H9 (cell line): ENCODE measurements at regions not wholly inside any gene's neighbourhood (a gene's known extent, or its start where the extent isn't known, plus 50 kb on each side); places are given as distances from the start of the nearest gene placed in this dataset.

Experiments used
- DNase-seq: peaks from one replicate; pipeline ENCODE4 v3.0.0-alpha.2; 2017
- H2AFZ ChIP-seq: one replicate; pipeline ENCODE4 v1.6.1; 2013; ENCODE audit warnings: mild to moderate bottlenecking, low read length, control low read depth, moderate library complexity
- H2AK5ac ChIP-seq: 2 replicates; pipeline ENCODE4 v1.6.1; 2013; ENCODE audit warnings: low read length, control low read depth, mixed read lengths; ENCODE audit not compliant: insufficient read length
- H2BK120ac ChIP-seq: one replicate; pipeline ENCODE4 v1.6.1; 2013; ENCODE audit warnings: low read depth, mild to moderate bottlenecking, low read length, control low read depth, inconsistent platforms; ENCODE audit not compliant: poor library complexity, severe bottlenecking
- H2BK12ac ChIP-seq: 2 replicates; pipeline ENCODE4 v1.6.1; 2013; ENCODE audit warnings: low read length, control low read depth, mixed read lengths, low read depth; ENCODE audit not compliant: insufficient read length
- H2BK15ac ChIP-seq: 2 replicates; pipeline ENCODE4 v1.6.1; 2013; ENCODE audit warnings: low read depth, low read length, control low read depth
- H2BK20ac ChIP-seq: one replicate; pipeline ENCODE4 v1.6.1; 2013; ENCODE audit warnings: low read depth, mild to moderate bottlenecking, low read length, control low read depth, inconsistent platforms; ENCODE audit not compliant: poor library complexity, severe bottlenecking
- H2BK5ac ChIP-seq: 2 replicates; pipeline ENCODE4 v1.6.1; 2013; ENCODE audit warnings: low read length, control low read depth, mixed read lengths; ENCODE audit not compliant: insufficient read length
- H3K14ac ChIP-seq: 2 replicates; pipeline ENCODE4 v1.6.1; 2013; ENCODE audit warnings: low read length, control low read depth; ENCODE audit not compliant: insufficient read depth
- H3K18ac ChIP-seq: 2 replicates; pipeline ENCODE4 v1.6.1; 2013; ENCODE audit warnings: low read depth, mild to moderate bottlenecking, mixed read lengths, low read length, control low read depth; ENCODE audit not compliant: insufficient read length
- H3K23ac ChIP-seq: 2 replicates; pipeline ENCODE4 v1.6.1; 2013; ENCODE audit warnings: low read length, control low read depth, mixed read lengths, low read depth; ENCODE audit not compliant: insufficient read length
- H3K23me2 ChIP-seq: 2 replicates; pipeline ENCODE4 v1.6.1; 2013; ENCODE audit warnings: low read depth, mild to moderate bottlenecking, mixed read lengths, low read length, control low read depth; ENCODE audit not compliant: insufficient read length, poor library complexity, severe bottlenecking
- H3K27ac ChIP-seq: 2 replicates; pipeline ENCODE4 v1.5.1; 2013; ENCODE audit warnings: low read length, control low read depth, mixed read lengths, low read depth; ENCODE audit not compliant: insufficient read length
- H3K27me3 ChIP-seq: 2 replicates; pipeline ENCODE4 v1.6.1; 2013; ENCODE audit warnings: low read length, control low read depth, inconsistent platforms; ENCODE audit not compliant: insufficient read depth
- H3K4ac ChIP-seq: 2 replicates; pipeline ENCODE4 v1.6.1; 2013; ENCODE audit warnings: low read depth, mild to moderate bottlenecking, control low read depth, inconsistent platforms, low read length, moderate library complexity
- H3K4me1 ChIP-seq: 2 replicates; pipeline ENCODE4 v1.6.1; 2013; ENCODE audit warnings: low read length, control low read depth, inconsistent platforms; ENCODE audit not compliant: insufficient read depth
- H3K4me2 ChIP-seq: 2 replicates; pipeline ENCODE4 v1.6.1; 2013; ENCODE audit warnings: low read length, control low read depth, mixed read lengths; ENCODE audit not compliant: insufficient read length, insufficient read depth
- H3K56ac ChIP-seq: 2 replicates; pipeline ENCODE4 v1.6.1; 2013; ENCODE audit warnings: low read depth, mild to moderate bottlenecking, mixed read lengths, low read length, control low read depth; ENCODE audit not compliant: insufficient read length
- H3K79me1 ChIP-seq: 2 replicates; pipeline ENCODE4 v1.6.1; 2013; ENCODE audit warnings: low read depth, mild to moderate bottlenecking, moderate library complexity, low read length, control low read depth, inconsistent platforms; ENCODE audit not compliant: insufficient read depth, poor library complexity, severe bottlenecking
- H3K79me2 ChIP-seq: 2 replicates; pipeline ENCODE4 v1.6.1; 2013; ENCODE audit warnings: low read length, control low read depth, inconsistent platforms; ENCODE audit not compliant: insufficient read depth
- H3K9ac ChIP-seq: 2 replicates; pipeline ENCODE4 v1.6.1; 2013; ENCODE audit warnings: low read length, control low read depth, mixed read lengths; ENCODE audit not compliant: insufficient read length; ENCODE audit errors: extremely low read depth
- H3K9me3 ChIP-seq: one replicate; pipeline ENCODE4 v1.6.1; 2013; ENCODE audit warnings: low read depth, low read length, inconsistent platforms; ENCODE audit not compliant: control insufficient read depth
- H3T11ph ChIP-seq: one replicate; pipeline ENCODE4 v1.6.1; 2013; ENCODE audit warnings: mild to moderate bottlenecking, low read length, control low read depth, inconsistent platforms
- H4K20me1 ChIP-seq: one replicate; pipeline ENCODE4 v1.6.1; 2013; ENCODE audit not compliant: control insufficient read depth, insufficient read length, insufficient read depth
- H4K5ac ChIP-seq: 2 replicates; pipeline ENCODE4 v1.6.1; 2013; ENCODE audit warnings: low read depth, mild to moderate bottlenecking, mixed read lengths, low read length, control low read depth; ENCODE audit not compliant: insufficient read length
- H4K8ac ChIP-seq: replicated peaks from 2 replicates; pipeline ENCODE4 v1.6.1; 2013; ENCODE audit warnings: low read length, control low read depth, mixed read lengths, low read depth; ENCODE audit not compliant: insufficient read length
- H4K91ac ChIP-seq: 2 replicates; pipeline ENCODE4 v1.6.1; 2013; ENCODE audit warnings: low read depth, mild to moderate bottlenecking, moderate library complexity, mixed read lengths, low read length, control low read depth; ENCODE audit not compliant: insufficient read length
- H3K27ac Mint-ChIP-seq, 3 experiments: 2 replicates in 2 of 3; 3 replicates in 1 of 3; pipeline ENCODE4 v1.8.0; 2020 to 2021; ENCODE audit warnings: mixed read lengths in 3 of 3, mild to moderate bottlenecking in 1 of 3, moderate library complexity in 1 of 3
- H3K27me3 Mint-ChIP-seq: 2 replicates; pipeline ENCODE4 v1.8.0; 2021; ENCODE audit warnings: low read depth, mild to moderate bottlenecking, moderate library complexity, mixed read lengths
- H3K36me3 Mint-ChIP-seq, 3 experiments: 2 replicates in 2 of 3; 3 replicates in 1 of 3; pipeline ENCODE4 v1.8.0; 2020 to 2021; ENCODE audit warnings: low read depth in 3 of 3, mixed read lengths in 3 of 3; ENCODE audit not compliant: insufficient read depth in 1 of 3
- H3K4me1 Mint-ChIP-seq, 2 experiments: 2 replicates each; pipeline ENCODE4 v1.8.0; 2020; ENCODE audit warnings: mixed read lengths in 2 of 2
- H3K4me3 Mint-ChIP-seq, 2 experiments: 2 replicates in 1 of 2; 3 replicates in 1 of 2; pipeline ENCODE4 v1.8.0; 2020 to 2021; ENCODE audit warnings: mild to moderate bottlenecking in 2 of 2, mixed read lengths in 2 of 2, moderate library complexity in 1 of 2
- H3K9me3 Mint-ChIP-seq, 2 experiments: 2 replicates in 1 of 2; 3 replicates in 1 of 2; pipeline ENCODE4 v1.8.0; 2020; ENCODE audit warnings: mild to moderate bottlenecking in 2 of 2, mixed read lengths in 2 of 2, moderate library complexity in 1 of 2
- TF ChIP-seq, protein P1 (sequence below): fragments of 200-600 bp; sonication (generic); conservative IDR thresholded peaks from 3 replicates; pipeline ENCODE4 v1.8.0; 2021; ENCODE audit warnings: antibody characterized with exemption, mild to moderate bottlenecking

DNA sequence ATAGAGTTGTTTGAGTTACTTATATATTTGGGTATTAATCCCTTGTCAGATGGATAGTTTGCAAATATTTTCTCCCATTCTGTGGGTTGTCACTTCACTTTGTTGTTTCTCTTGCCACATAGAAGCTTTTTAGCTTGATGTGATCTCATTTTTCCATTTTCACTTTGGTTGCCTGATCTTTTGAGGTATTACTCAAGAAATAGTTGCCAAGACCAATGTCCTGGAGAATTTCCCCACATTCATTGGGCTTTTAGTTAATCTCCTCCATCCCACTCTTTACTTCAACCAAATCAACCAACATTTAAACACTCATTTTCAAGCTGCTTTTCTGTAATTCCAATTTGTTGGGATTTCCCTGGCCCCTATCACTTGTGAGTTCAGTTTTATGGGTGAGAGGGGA, 69.0 kb downstream of the LEPR start:
- no peaks in the 10 kb centered on the region; the same call in 1 of the 2 replicates for H3K27me3 Mint-ChIP-seq
- H3K36me3 Mint-ChIP-seq = no peaks in the 10 kb centered on the region
- no peaks in the 10 kb centered on the region for H3K79me2 ChIP-seq
- no peak for DNase-seq
- no peak overlapping the region for H3K4ac ChIP-seq
- H4K91ac ChIP-seq = no peak overlapping the region
- no peak overlapping the region for H2BK20ac ChIP-seq
- no peak overlapping the region for H2BK5ac ChIP-seq
- no peak overlapping the region for H3K4me3 Mint-ChIP-seq
- no peaks in the 10 kb centered on the region for H4K20me1 ChIP-seq
- H2BK15ac ChIP-seq = no peak overlapping the region
- no peaks in the 10 kb centered on the region for H3K79me1 ChIP-seq
- H3K9me3 Mint-ChIP-seq = no peaks in the 10 kb centered on the region
- no peak overlapping the region for H3K18ac ChIP-seq
- no peak overlapping the region for H3K14ac ChIP-seq
- H3K4me1 ChIP-seq = no peaks in the 10 kb centered on the region
- H3K27ac ChIP-seq = no peak overlapping the region
- H2AFZ ChIP-seq = no peak overlapping the region
- H4K5ac ChIP-seq = no peak overlapping the region
- H3K23me2 ChIP-seq = no peaks in the 10 kb centered on the region
- H3K23ac ChIP-seq = no peak overlapping the region
- H3K4me2 ChIP-seq = no peak overlapping the region
- H4K8ac ChIP-seq = no peak overlapping the region
- H2BK12ac ChIP-seq = no peak overlapping the region
- TF ChIP-seq, protein P1, sequence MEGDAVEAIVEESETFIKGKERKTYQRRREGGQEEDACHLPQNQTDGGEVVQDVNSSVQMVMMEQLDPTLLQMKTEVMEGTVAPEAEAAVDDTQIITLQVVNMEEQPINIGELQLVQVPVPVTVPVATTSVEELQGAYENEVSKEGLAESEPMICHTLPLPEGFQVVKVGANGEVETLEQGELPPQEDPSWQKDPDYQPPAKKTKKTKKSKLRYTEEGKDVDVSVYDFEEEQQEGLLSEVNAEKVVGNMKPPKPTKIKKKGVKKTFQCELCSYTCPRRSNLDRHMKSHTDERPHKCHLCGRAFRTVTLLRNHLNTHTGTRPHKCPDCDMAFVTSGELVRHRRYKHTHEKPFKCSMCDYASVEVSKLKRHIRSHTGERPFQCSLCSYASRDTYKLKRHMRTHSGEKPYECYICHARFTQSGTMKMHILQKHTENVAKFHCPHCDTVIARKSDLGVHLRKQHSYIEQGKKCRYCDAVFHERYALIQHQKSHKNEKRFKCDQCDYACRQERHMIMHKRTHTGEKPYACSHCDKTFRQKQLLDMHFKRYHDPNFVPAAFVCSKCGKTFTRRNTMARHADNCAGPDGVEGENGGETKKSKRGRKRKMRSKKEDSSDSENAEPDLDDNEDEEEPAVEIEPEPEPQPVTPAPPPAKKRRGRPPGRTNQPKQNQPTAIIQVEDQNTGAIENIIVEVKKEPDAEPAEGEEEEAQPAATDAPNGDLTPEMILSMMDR = no peak
- no peaks in the 10 kb centered on the region for H3K4me1 Mint-ChIP-seq
- H2AK5ac ChIP-seq = no peak overlapping the region
- no peak overlapping the region for H3K9ac ChIP-seq
- no peaks in the 10 kb centered on the region for H3K9me3 ChIP-seq
- H2BK120ac ChIP-seq = no peak overlapping the region
- H3K27me3 ChIP-seq = no peaks in the 10 kb centered on the region
- no peak overlapping the region for H3K56ac ChIP-seq
- H3K27ac Mint-ChIP-seq = no peak overlapping the region
- no peak overlapping the region for H3T11ph ChIP-seq
